ENCODE measurements at regions not wholly inside any gene's neighbourhood (a gene's known extent, or its start where the extent isn't known, plus 50 kb on each side); places are given as distances from the start of the nearest gene placed in this dataset.
A peak's percentile ranks its signal among the peaks of the same experiment; 100 is the strongest.

DNA sequence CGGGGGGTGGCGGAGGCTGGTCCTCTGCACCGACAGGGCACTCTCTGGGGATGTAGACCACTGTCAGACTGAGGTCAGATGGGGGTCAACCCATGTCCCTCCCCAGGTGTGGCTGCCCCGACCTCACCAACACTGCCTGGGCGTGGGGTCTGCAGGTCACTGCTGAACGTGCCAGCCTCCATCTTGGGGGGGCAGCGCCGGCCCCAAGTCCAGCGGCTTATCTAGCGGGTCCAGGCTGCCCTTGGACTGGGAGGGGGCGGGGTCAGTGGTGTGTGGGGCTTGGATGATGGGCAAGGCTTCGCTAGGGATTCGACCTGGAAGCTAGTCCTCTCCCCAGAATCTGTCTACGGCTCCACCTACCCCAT is 178.2 kb downstream of the IGLL1 start (continued):
- TF ChIP-seq KAT7 (CRISPR knock-in tag; IDR thresholded peaks at IDR 0.05; ENCODE audit: borderline replicate concordance) (no peak), GATA2 (CRISPR knock-in tag; IDR thresholded peaks at IDR 0.05) (no peak), CBFA2T3 (IDR thresholded peaks at IDR 0.05) (peak; percentile 47), SMARCA4 (IDR thresholded peaks at IDR 0.05) (no peak), ETS2 (tag; IDR thresholded peaks at IDR 0.05; ENCODE audit: borderline replicate concordance, poor library complexity, severe bottlenecking) (no peak), ZBTB8A (IDR thresholded peaks at IDR 0.05; ENCODE audit: partially characterized antibody) (no peak), ID3 (CRISPR knock-in tag; IDR thresholded peaks at IDR 0.05) (no peak), ID3 (tag; IDR thresholded peaks at IDR 0.05) (no peak), COPS2 (conservative IDR thresholded peaks at IDR 0.05) (no peak), SMAD1 (IDR thresholded peaks at IDR 0.05; ENCODE audit: low read depth, low read length, partially characterized antibody) (no peak), XRCC4 (IDR thresholded peaks at IDR 0.05; ENCODE audit: extremely low read depth, insufficient read depth, insufficient read length) (no peak), TAL1 (IDR thresholded peaks at IDR 0.05) (peak; percentile 37; the same call in 1 of the 2 replicates), ZZZ3 (IDR thresholded peaks at IDR 0.05) (no peak), ZNF512 (tag; IDR thresholded peaks at IDR 0.05) (no peak)
- TF ChIP-seq, protein P1, sequence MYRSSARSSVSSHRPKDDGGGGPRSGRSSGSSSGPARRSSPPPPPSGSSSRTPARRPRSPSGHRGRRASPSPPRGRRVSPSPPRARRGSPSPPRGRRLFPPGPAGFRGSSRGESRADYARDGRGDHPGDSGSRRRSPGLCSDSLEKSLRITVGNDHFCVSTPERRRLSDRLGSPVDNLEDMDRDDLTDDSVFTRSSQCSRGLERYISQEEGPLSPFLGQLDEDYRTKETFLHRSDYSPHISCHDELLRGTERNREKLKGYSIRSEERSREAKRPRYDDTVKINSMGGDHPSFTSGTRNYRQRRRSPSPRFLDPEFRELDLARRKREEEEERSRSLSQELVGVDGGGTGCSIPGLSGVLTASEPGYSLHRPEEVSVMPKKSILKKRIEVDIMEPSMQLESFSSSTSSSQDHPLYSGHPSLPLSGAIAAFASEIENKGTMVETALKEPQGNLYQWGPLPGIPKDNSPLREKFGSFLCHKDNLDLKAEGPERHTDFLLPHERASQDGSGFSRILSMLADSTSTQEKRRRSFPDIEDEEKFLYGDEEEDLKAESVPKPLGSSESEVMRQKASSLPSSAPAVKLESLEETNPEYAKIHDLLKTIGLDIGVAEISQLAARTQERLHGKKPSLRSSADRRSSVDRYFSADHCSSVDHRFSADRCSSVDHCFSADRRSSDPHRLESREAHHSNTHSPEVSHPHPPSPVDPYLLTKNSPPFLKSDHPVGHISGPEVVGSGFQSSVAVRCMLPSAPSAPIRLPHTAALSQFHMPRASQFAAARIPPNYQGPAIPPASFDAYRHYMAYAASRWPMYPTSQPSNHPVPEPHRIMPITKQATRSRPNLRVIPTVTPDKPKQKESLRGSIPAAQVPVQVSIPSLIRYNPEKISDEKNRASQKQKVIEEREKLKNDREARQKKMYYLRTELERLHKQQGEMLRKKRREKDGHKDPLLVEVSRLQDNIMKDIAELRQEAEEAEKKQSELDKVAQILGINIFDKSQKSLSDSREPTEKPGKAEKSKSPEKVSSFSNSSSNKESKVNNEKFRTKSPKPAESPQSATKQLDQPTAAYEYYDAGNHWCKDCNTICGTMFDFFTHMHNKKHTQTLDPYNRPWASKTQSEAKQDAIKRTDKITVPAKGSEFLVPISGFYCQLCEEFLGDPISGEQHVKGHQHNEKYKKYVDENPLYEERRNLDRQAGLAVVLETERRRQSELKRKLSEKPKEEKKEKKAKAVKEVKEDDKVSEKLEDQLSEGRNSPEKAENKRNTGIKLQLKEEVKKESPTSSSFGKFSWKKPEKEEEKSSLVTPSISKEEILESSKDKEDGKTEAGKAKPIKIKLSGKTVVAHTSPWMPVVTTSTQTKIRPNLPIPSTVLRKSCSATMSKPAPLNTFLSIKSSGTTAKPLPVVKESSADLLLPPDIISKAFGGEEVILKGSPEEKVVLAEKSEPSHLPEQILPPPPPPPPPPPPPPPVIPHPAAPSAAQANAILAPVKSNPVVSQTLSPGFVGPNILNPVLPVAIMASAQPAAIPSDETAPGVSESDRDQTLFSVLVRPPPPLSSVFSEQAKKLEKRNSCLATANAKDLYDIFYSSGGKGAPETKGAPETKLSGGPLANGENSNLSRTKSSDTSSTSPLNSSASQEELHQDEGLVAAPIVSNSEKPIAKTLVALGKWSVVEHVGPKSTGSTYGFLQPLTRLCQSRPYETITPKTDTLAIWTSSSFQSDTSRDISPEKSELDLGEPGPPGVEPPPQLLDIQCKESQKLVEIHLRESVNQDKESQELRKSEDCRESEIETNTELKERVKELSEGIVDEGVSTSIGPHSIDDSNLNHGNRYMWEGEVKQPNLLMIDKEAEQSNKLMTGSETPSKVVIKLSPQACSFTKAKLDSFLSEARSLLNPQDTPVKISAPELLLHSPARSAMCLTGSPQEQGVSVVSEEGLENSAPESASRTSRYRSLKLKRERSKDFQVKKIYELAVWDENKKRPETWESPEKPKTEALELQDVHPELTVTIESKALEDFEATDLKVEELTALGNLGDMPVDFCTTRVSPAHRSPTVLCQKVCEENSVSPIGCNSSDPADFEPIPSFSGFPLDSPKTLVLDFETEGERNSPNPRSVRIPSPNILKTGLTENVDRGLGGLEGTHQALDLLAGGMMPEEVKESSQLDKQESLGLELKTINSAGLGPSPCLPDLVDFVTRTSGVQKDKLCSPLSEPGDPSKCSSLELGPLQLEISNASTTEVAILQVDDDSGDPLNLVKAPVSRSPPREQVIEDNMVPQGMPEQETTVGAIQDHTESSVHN (IDR thresholded peaks at IDR 0.05; ENCODE audit: borderline replicate concordance in 1 of 2, low read depth in 1 of 2): no peak

All from K562 (cell line).